Prostate gland (tissue), 2 donors: ENCODE measurements at regions not wholly inside any gene's neighbourhood (a gene's known extent, or its start where the extent isn't known, plus 50 kb on each side); places are given as distances from the start of the nearest gene placed in this dataset.

Experiments used
- CTCF ChIP-seq, 4 experiments: fragments of 200-600 bp in 2 of 4; fragments of 450-650 bp in 2 of 4; sonication (generic) in 2 of 4; IDR thresholded peaks; 1 replicate in 3 of 4; 2 replicates in 1 of 4; pipeline ENCODE4 v1.5.1; 2016 to 2019; ENCODE audit warnings: antibody characterized with exemption in 4 of 4, mild to moderate bottlenecking in 2 of 4, moderate library complexity in 2 of 4
- POLR2A ChIP-seq: fragments of 450-650 bp; IDR thresholded peaks from one replicate; pipeline ENCODE4 v1.6.1; 2016; ENCODE audit warnings: antibody characterized with exemption, mild to moderate bottlenecking

- TF ChIP-seq CTCF (IDR thresholded peaks at IDR 0.05) (no peak), POLR2A (no peak)
Observed at GRCh38 chr4:124333466-124333865, 379.1 kb downstream of the ANKRD50 start.
